SK-N-SH treated with all-trans-retinoic acid at 6 μM for 48 hours (cell line): ENCODE measurements at regions not wholly inside any gene's neighbourhood (a gene's known extent, or its start where the extent isn't known, plus 50 kb on each side); places are given as distances from the start of the nearest gene placed in this dataset.
"Not testable (repeated sequence)": the region's sequence is repeated elsewhere in the genome, so short reads cannot be mapped to it uniquely, and the experiment has no call there.

Experiments used
- ARNTL ChIP-seq: fragments of 450-650 bp; formaldehyde crosslinking; IDR thresholded peaks from 2 replicates; pipeline ENCODE4 v1.5.0; 2020; ENCODE audit warnings: low read depth, mild to moderate bottlenecking, moderate library complexity, borderline replicate concordance
- BACH2 ChIP-seq: fragments of 250-450 bp; sonication (Bioruptor Pico); IDR thresholded peaks from 2 replicates; pipeline ENCODE4 v1.9.0; 2021; ENCODE audit warnings: mild to moderate bottlenecking, borderline replicate concordance
- GLIS3 ChIP-seq: fragments of 250-450 bp; sonication (Bioruptor Pico); IDR thresholded peaks from 2 replicates; pipeline ENCODE4 v1.5.0; 2020; ENCODE audit warnings: mild to moderate bottlenecking, moderate library complexity
- OSR1 ChIP-seq: fragments of 250-450 bp; sonication (Bioruptor Pico); IDR thresholded peaks from 2 replicates; pipeline ENCODE4 v1.8.0; 2022; ENCODE audit warnings: moderate library complexity, mild to moderate bottlenecking, inconsistent platforms
- PPARA ChIP-seq: fragments of 250-450 bp; sonication (Bioruptor Pico); IDR thresholded peaks from 2 replicates; pipeline ENCODE4 v1.5.0; 2020; ENCODE audit warnings: mild to moderate bottlenecking, borderline replicate concordance
- RARB ChIP-seq: fragments of 250-450 bp; sonication (Bioruptor Pico); IDR thresholded peaks from 2 replicates; pipeline ENCODE4 v1.8.0; 2021; ENCODE audit warnings: mild to moderate bottlenecking, moderate library complexity
- ZFP3 ChIP-seq: fragments of 250-450 bp; sonication (Bioruptor Pico); IDR thresholded peaks from 2 replicates; pipeline ENCODE4 v1.5.0; 2020; ENCODE audit warnings: mild to moderate bottlenecking, moderate library complexity
- ZFP30 ChIP-seq: fragments of 450-650 bp; formaldehyde crosslinking; IDR thresholded peaks from 2 replicates; pipeline ENCODE4 v1.5.0; 2022; ENCODE audit warnings: mild to moderate bottlenecking, moderate library complexity
- ZNF70 ChIP-seq: fragments of 450-650 bp; formaldehyde crosslinking; IDR thresholded peaks from 2 replicates; pipeline ENCODE4 v1.5.0; 2020; ENCODE audit warnings: mild to moderate bottlenecking, moderate library complexity
- ZNF8 ChIP-seq: fragments of 450-650 bp; formaldehyde crosslinking; IDR thresholded peaks from 2 replicates; pipeline ENCODE4 v1.5.0; 2020; ENCODE audit warnings: mild to moderate bottlenecking, moderate library complexity
- TF ChIP-seq, protein P1 (sequence below): fragments of 250-450 bp; sonication (Bioruptor Pico); IDR thresholded peaks from 2 replicates; pipeline ENCODE4 v1.5.1; 2021; ENCODE audit warnings: mild to moderate bottlenecking, moderate library complexity
- TF ChIP-seq, protein P2 (sequence below): fragments of 250-450 bp; sonication (Bioruptor Pico); IDR thresholded peaks from 2 replicates; pipeline ENCODE4 v1.5.1; 2020; ENCODE audit warnings: low read depth, mild to moderate bottlenecking, moderate library complexity

- not testable (repeated sequence) for TF ChIP-seq ZFP3 (CRISPR knock-in tag); ZNF8 (CRISPR knock-in tag); BACH2 (CRISPR knock-in tag); RARB (CRISPR knock-in tag); OSR1 (CRISPR knock-in tag); ZFP30; PPARA (CRISPR knock-in tag); ZNF70 (CRISPR knock-in tag); GLIS3; ARNTL (CRISPR knock-in tag)
- TF ChIP-seq, protein P1, sequence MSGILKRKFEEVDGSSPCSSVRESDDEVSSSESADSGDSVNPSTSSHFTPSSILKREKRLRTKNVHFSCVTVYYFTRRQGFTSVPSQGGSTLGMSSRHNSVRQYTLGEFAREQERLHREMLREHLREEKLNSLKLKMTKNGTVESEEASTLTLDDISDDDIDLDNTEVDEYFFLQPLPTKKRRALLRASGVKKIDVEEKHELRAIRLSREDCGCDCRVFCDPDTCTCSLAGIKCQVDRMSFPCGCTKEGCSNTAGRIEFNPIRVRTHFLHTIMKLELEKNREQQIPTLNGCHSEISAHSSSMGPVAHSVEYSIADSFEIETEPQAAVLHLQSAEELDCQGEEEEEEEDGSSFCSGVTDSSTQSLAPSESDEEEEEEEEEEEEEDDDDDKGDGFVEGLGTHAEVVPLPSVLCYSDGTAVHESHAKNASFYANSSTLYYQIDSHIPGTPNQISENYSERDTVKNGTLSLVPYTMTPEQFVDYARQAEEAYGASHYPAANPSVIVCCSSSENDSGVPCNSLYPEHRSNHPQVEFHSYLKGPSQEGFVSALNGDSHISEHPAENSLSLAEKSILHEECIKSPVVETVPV (CRISPR knock-in tag), result not testable (repeated sequence)
- TF ChIP-seq, protein P2, sequence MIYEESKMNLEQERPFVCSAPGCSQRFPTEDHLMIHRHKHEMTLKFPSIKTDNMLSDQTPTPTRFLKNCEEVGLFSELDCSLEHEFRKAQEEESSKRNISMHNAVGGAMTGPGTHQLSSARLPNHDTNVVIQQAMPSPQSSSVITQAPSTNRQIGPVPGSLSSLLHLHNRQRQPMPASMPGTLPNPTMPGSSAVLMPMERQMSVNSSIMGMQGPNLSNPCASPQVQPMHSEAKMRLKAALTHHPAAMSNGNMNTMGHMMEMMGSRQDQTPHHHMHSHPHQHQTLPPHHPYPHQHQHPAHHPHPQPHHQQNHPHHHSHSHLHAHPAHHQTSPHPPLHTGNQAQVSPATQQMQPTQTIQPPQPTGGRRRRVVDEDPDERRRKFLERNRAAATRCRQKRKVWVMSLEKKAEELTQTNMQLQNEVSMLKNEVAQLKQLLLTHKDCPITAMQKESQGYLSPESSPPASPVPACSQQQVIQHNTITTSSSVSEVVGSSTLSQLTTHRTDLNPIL, result not testable (repeated sequence)
These were observed 255.3 kb upstream of the C2CD4B start for GRCh38 chr15:62420371-62420770.
